SK-N-MC (cell line): ENCODE measurements at regions not wholly inside any gene's neighbourhood (a gene's known extent, or its start where the extent isn't known, plus 50 kb on each side); places are given as distances from the start of the nearest gene placed in this dataset.

Source experiments
- EZH2 ChIP-seq: fragments of 200-600 bp; sonication (generic); IDR thresholded peaks from one replicate; pipeline ENCODE4 v1.6.1; 2017; ENCODE audit warnings: antibody characterized with exemption
- FOXP2 ChIP-seq: optimal IDR thresholded peaks from 2 replicates; pipeline ENCODE3; 2011; ENCODE audit warnings: mild to moderate bottlenecking, moderate library complexity; ENCODE audit not compliant: insufficient read depth; ENCODE audit errors: extremely low read length, control extremely low read depth
- POLR2AphosphoS5 ChIP-seq: IDR thresholded peaks from 2 replicates; pipeline ENCODE4 v1.6.1; 2012; ENCODE audit warnings: mild to moderate bottlenecking, low read depth, low read length, borderline replicate concordance

GRCh38 chr10:117429643-117430265, 54.5 kb upstream of the PDZD8 start:
- no peak for TF ChIP-seq EZH2
- no peak for TF ChIP-seq POLR2AphosphoS5
- TF ChIP-seq FOXP2, result no peak
